B cell (primary cell): ENCODE measurements at regions not wholly inside any gene's neighbourhood (a gene's known extent, or its start where the extent isn't known, plus 50 kb on each side); places are given as distances from the start of the nearest gene placed in this dataset.

Experiments
- CTCF ChIP-seq: fragments of 200-600 bp; IDR thresholded peaks from one replicate; pipeline ENCODE4 v1.8.0; 2022; ENCODE audit warnings: antibody characterized with exemption, mild to moderate bottlenecking
- EZH2 ChIP-seq: IDR thresholded peaks from 2 replicates; pipeline ENCODE4 v1.6.1; 2012; ENCODE audit warnings: borderline replicate concordance, low read depth, mild to moderate bottlenecking, moderate library complexity, low read length; ENCODE audit not compliant: insufficient read depth, poor library complexity, severe bottlenecking

- TF ChIP-seq CTCF (no peak), EZH2 (no peak)
Measured at GRCh38 chr10:130905921-130906320, 405.6 kb downstream of the TCERG1L start.
